HCT116 (cell line): ENCODE measurements at regions not wholly inside any gene's neighbourhood (a gene's known extent, or its start where the extent isn't known, plus 50 kb on each side); places are given as distances from the start of the nearest gene placed in this dataset.

ENCODE experiments used
- ATAC-seq: fragments of 200-7000 bp; cut with Tn5 transposase; 2 replicates; pipeline ENCODE4 v1.9.1; 2020; ENCODE audit warnings: mild to moderate bottlenecking, moderate library complexity
- BruUV-seq: library from RNA; stranded (reverse); fragments of 400-500 nt; replicated peaks from 2 replicates; lab custom pipeline; 2021; lab: Mats Ljungman, UMichigan
- CTCF ChIA-PET: fragments of 300-600 bp; sonication (Branson Sonifier 250); formaldehyde crosslinking; loops from one replicate; lab custom pipeline; 2021; ENCODE audit warnings: antibody characterized with exemption; lab: Charles Lee
- POLR2A ChIA-PET: fragments of 300-600, 350-600 bp; sonication (Branson Sonifier 250); formaldehyde crosslinking; loops from one replicate; lab custom pipeline; 2021; ENCODE audit warnings: antibody characterized with exemption; lab: Charles Lee
- RAD21 ChIA-PET, 2 experiments: fragments of 300-600 bp; sonication (Branson Sonifier 250); formaldehyde crosslinking; loops; one replicate each; lab custom pipeline; 2023; ENCODE audit warnings: low total read pairs in 2 of 2; ENCODE audit not compliant: uncharacterized antibody in 2 of 2, unreplicated experiment in 2 of 2, low non-redundant PET in 1 of 2; lab: Charles Lee
- DNase-seq: peaks from one replicate; pipeline ENCODE4 v3.0.0-alpha.2; 2010; ENCODE audit warnings: low read depth, low spot score
- H2AFZ ChIP-seq: fragments of 200-600 bp; shearing (Covaris generic), sonication (generic); 2 replicates; pipeline ENCODE4 v1.6.1; 2017; ENCODE audit warnings: low read depth, mixed run types, mixed read lengths, antibody characterized with exemption, low read length; ENCODE audit not compliant: poor library complexity, severe bottlenecking
- H3K27ac ChIP-seq: 2 replicates; pipeline ENCODE4 v1.5.1; 2012; ENCODE audit warnings: low read depth, low read length
- H3K27me3 ChIP-seq: fragments of 200-600 bp; sonication (generic); 2 replicates; pipeline ENCODE4 v1.6.1; 2016; ENCODE audit warnings: mixed run types, low read length, mixed read lengths; ENCODE audit not compliant: insufficient read depth
- H3K36me3 ChIP-seq, 2 experiments: fragments of 200-500 bp in 1 of 2; fragments of 200-600 bp in 1 of 2; sonication (Bioruptor generic) in 1 of 2; sonication (generic) in 1 of 2; 2 replicates each; pipeline versions ENCODE4 v1.5.1 to v1.6.1; 2014 to 2016; ENCODE audit warnings: low read length in 2 of 2, inconsistent platforms in 1 of 2, mixed read lengths in 1 of 2, mixed run types in 1 of 2; ENCODE audit not compliant: insufficient read depth in 2 of 2, control insufficient read depth in 1 of 2
- H3K4me1 ChIP-seq, 2 experiments: fragments of 200-600 bp in 1 of 2; sonication (generic) in 1 of 2; 2 replicates each; pipeline versions ENCODE4 v1.5.1 to v1.6.1; 2012 to 2017; ENCODE audit warnings: low read length in 2 of 2, inconsistent platforms in 1 of 2, mild to moderate bottlenecking in 1 of 2, mixed read lengths in 1 of 2, mixed run types in 1 of 2, moderate library complexity in 1 of 2; ENCODE audit not compliant: insufficient read depth in 2 of 2, control insufficient read depth in 1 of 2
- H3K4me2 ChIP-seq: fragments of 200-600 bp; sonication (generic); 2 replicates; pipeline ENCODE4 v1.6.1; 2017; ENCODE audit warnings: mixed run types, low read length, mixed read lengths
- H3K4me3 ChIP-seq, 2 experiments: fragments of 200-600 bp in 1 of 2; sonication (generic) in 1 of 2; replicated peaks in 1 of 2; 2 replicates each; pipeline ENCODE4 v1.5.1; 2011 to 2016; ENCODE audit warnings: low read length in 2 of 2, control low read depth in 1 of 2, low read depth in 1 of 2, mild to moderate bottlenecking in 1 of 2, mixed read lengths in 1 of 2, mixed run types in 1 of 2
- H3K79me2 ChIP-seq: fragments of 200-600 bp; sonication (generic); 2 replicates; pipeline ENCODE4 v1.6.1; 2017; ENCODE audit warnings: mild to moderate bottlenecking, mixed run types, low read length, moderate library complexity, mixed read lengths; ENCODE audit not compliant: insufficient read depth
- H3K9ac ChIP-seq: fragments of 200-600 bp; sonication (generic); 2 replicates; pipeline ENCODE4 v1.6.1; 2016; ENCODE audit warnings: low read length, mixed read lengths
- H3K9me2 ChIP-seq: fragments of 200-600 bp; sonication (generic), shearing (Covaris generic); 2 replicates; pipeline ENCODE4 v1.6.1; 2017; ENCODE audit warnings: mixed run types, mild to moderate bottlenecking, moderate library complexity; ENCODE audit not compliant: insufficient read depth
- H3K9me3 ChIP-seq, 2 experiments: fragments of 200-500 bp in 1 of 2; fragments of 200-600 bp in 1 of 2; sonication (Bioruptor generic) in 1 of 2; sonication (generic) in 1 of 2; 2 replicates each; pipeline ENCODE4 v1.6.1; 2014 to 2017; ENCODE audit warnings: low read length in 2 of 2, mixed read lengths in 2 of 2, inconsistent platforms in 1 of 2, low read depth in 1 of 2, mild to moderate bottlenecking in 1 of 2, mixed run types in 1 of 2, moderate library complexity in 1 of 2; ENCODE audit not compliant: control insufficient read depth in 1 of 2, insufficient read depth in 1 of 2
- H4K20me1 ChIP-seq: fragments of 200-600 bp; sonication (generic), shearing (Covaris generic); 2 replicates; pipeline ENCODE4 v1.6.1; 2017; ENCODE audit warnings: mixed run types, mild to moderate bottlenecking, moderate library complexity; ENCODE audit not compliant: insufficient read depth
- CBX3 ChIP-seq: IDR thresholded peaks from 2 replicates; pipeline ENCODE4 v1.6.1; 2012; ENCODE audit warnings: low read depth
- CEBPB ChIP-seq: IDR thresholded peaks from 2 replicates; pipeline ENCODE4 v1.6.1; 2012; ENCODE audit warnings: low read depth
- EGR1 ChIP-seq: IDR thresholded peaks from 2 replicates; pipeline ENCODE4 v1.6.1; 2012; ENCODE audit warnings: low read depth
- ELF1 ChIP-seq: IDR thresholded peaks from 2 replicates; pipeline ENCODE4 v1.6.1; 2012; ENCODE audit warnings: low read depth, borderline replicate concordance
- EZH2 ChIP-seq: fragments of 200-600 bp; sonication (generic); IDR thresholded peaks from 2 replicates; pipeline ENCODE4 v1.6.1; 2017; ENCODE audit warnings: antibody characterized with exemption, mixed run types
- EZH2phosphoT487 ChIP-seq: fragments of 200-600 bp; IDR thresholded peaks from 2 replicates; pipeline ENCODE4 v1.6.1; 2018; ENCODE audit warnings: antibody characterized with exemption, borderline replicate concordance
- POLR2A ChIP-seq: IDR thresholded peaks from 2 replicates; pipeline ENCODE4 v1.7.0; 2011; ENCODE audit warnings: borderline replicate concordance; ENCODE audit not compliant: insufficient read depth, insufficient read length; ENCODE audit errors: extremely low read depth
- POLR2AphosphoS5 ChIP-seq: IDR thresholded peaks from 2 replicates; pipeline ENCODE4 v1.6.1; 2011; ENCODE audit warnings: mild to moderate bottlenecking, low read depth, low read length, moderate library complexity
- RAD21 ChIP-seq: IDR thresholded peaks from 2 replicates; pipeline ENCODE4 v1.6.1; 2012; ENCODE audit warnings: low read depth, mild to moderate bottlenecking
- REST ChIP-seq: IDR thresholded peaks from 2 replicates; pipeline ENCODE4 v1.6.1; 2012; ENCODE audit warnings: low read depth
- SIN3A ChIP-seq: IDR thresholded peaks from 2 replicates; pipeline ENCODE4 v1.6.1; 2012; ENCODE audit warnings: low read depth
- SRF ChIP-seq: IDR thresholded peaks from 2 replicates; pipeline ENCODE4 v1.6.1; 2012; ENCODE audit warnings: low read depth
- TCF7L2 ChIP-seq: IDR thresholded peaks from 2 replicates; pipeline ENCODE4 v1.7.0; 2011; ENCODE audit warnings: borderline replicate concordance, inconsistent platforms; ENCODE audit not compliant: insufficient read depth, insufficient read length; ENCODE audit errors: extremely low read depth
- YY1 ChIP-seq: IDR thresholded peaks from 2 replicates; pipeline ENCODE4 v1.6.1; 2011; ENCODE audit warnings: low read length, low read depth, moderate library complexity, mild to moderate bottlenecking; ENCODE audit not compliant: insufficient replicate concordance; ENCODE audit errors: extremely low read depth
- ZBTB33 ChIP-seq: IDR thresholded peaks from 2 replicates; pipeline ENCODE4 v1.6.1; 2011; ENCODE audit warnings: mild to moderate bottlenecking, low read length, moderate library complexity; ENCODE audit not compliant: insufficient replicate concordance; ENCODE audit errors: extremely low read depth
- ZFX ChIP-seq: fragments of 450-650 bp; IDR thresholded peaks from 2 replicates; pipeline ENCODE4 v1.6.1; 2017
- ZNF274 ChIP-seq: fragments of 200-500 bp; sonication (Bioruptor generic); IDR thresholded peaks from 2 replicates; pipeline ENCODE4 v1.6.1; 2014; ENCODE audit warnings: mild to moderate bottlenecking, low read depth, low read length, inconsistent platforms
- intact Hi-C: fragments of 100-400 bp; cut with micrococcal nuclease; formaldehyde crosslinking; loops from 2 replicates; pipeline ENCODE4 v1.10.0; 2022
- TF ChIP-seq, protein P1 (sequence below): IDR thresholded peaks from 2 replicates; pipeline ENCODE4 v1.6.1; 2012

- Histone ChIP-seq H3K27me3 (peaks cover 4% of the 10 kb centered on the region; the same call in 1 of the 2 replicates), H3K9ac (no peak overlapping the region), H3K4me1 (no peaks in the 10 kb centered on the region), H3K4me3 (no peak overlapping the region), H4K20me1 (no peaks in the 10 kb centered on the region), H3K27ac (no peak overlapping the region), H3K36me3 (no peaks in the 10 kb centered on the region), H3K9me2 (no peaks in the 10 kb centered on the region), H3K79me2 (no peaks in the 10 kb centered on the region), H2AFZ (no peak overlapping the region), H3K4me2 (no peak overlapping the region), H3K9me3 (no peaks in the 10 kb centered on the region)
- intact Hi-C loops = no loop called here
- no TSS peak for BruUV-seq
- ATAC-seq = no peak
- CTCF ChIA-PET = no interaction called here
- TF ChIP-seq ELF1 = no peak
- no peak for TF ChIP-seq EZH2phosphoT487
- no peak for TF ChIP-seq POLR2A
- no peak for TF ChIP-seq TCF7L2
- no peak for TF ChIP-seq SIN3A
- TF ChIP-seq EZH2 = no peak
- no peak for TF ChIP-seq ZNF274
- no peak for TF ChIP-seq SRF
- no peak for TF ChIP-seq YY1
- no peak for TF ChIP-seq POLR2AphosphoS5
- no peak for TF ChIP-seq CEBPB
- no peak for TF ChIP-seq ZFX
- no peak for TF ChIP-seq EGR1
- TF ChIP-seq, protein P1, sequence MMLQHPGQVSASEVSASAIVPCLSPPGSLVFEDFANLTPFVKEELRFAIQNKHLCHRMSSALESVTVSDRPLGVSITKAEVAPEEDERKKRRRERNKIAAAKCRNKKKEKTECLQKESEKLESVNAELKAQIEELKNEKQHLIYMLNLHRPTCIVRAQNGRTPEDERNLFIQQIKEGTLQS = no peak
- TF ChIP-seq REST = no peak
- TF ChIP-seq RAD21 = no peak
- no peak for TF ChIP-seq ZBTB33
- TF ChIP-seq CBX3 = no peak
- POLR2A ChIA-PET = no interaction called here
- no peak for DNase-seq
- RAD21 ChIA-PET = no interaction called here
These were observed 468.1 kb downstream of the KCTD16 start for GRCh38 chr5:144638787-144639186.
